Nephron progenitor cell (in vitro differentiated cells): ENCODE measurements at regions not wholly inside any gene's neighbourhood (a gene's known extent, or its start where the extent isn't known, plus 50 kb on each side); places are given as distances from the start of the nearest gene placed in this dataset.
"Not testable (repeated sequence)": the region's sequence is repeated elsewhere in the genome, so short reads cannot be mapped to it uniquely, and the experiment has no call there.

ENCODE experiments used
- DNase-seq: peaks from one replicate; pipeline ENCODE4 v3.0.0; 2021
- H3K27ac Mint-ChIP-seq: 2 replicates; pipeline ENCODE4 v1.8.0; 2021; ENCODE audit warnings: mild to moderate bottlenecking, moderate library complexity, mixed read lengths
- H3K27me3 Mint-ChIP-seq: 2 replicates; pipeline ENCODE4 v1.8.0; 2021; ENCODE audit warnings: mild to moderate bottlenecking, low read depth, mixed read lengths; ENCODE audit not compliant: poor library complexity
- H3K36me3 Mint-ChIP-seq: 2 replicates; pipeline ENCODE4 v1.8.0; 2021; ENCODE audit warnings: low read depth, mixed read lengths
- H3K4me1 Mint-ChIP-seq: 2 replicates; pipeline ENCODE4 v1.8.0; 2021; ENCODE audit warnings: mixed read lengths
- H3K4me3 Mint-ChIP-seq: 2 replicates; pipeline ENCODE4 v1.8.0; 2021; ENCODE audit warnings: mild to moderate bottlenecking, moderate library complexity, mixed read lengths
- H3K9me3 Mint-ChIP-seq: 2 replicates; pipeline ENCODE4 v1.8.0; 2021; ENCODE audit warnings: mild to moderate bottlenecking, moderate library complexity, mixed read lengths
- TF ChIP-seq, protein P1 (sequence below): fragments of 200-600 bp; sonication (generic); IDR thresholded peaks from 2 replicates; pipeline ENCODE4 v1.5.0; 2021; ENCODE audit warnings: antibody characterized with exemption

DNA sequence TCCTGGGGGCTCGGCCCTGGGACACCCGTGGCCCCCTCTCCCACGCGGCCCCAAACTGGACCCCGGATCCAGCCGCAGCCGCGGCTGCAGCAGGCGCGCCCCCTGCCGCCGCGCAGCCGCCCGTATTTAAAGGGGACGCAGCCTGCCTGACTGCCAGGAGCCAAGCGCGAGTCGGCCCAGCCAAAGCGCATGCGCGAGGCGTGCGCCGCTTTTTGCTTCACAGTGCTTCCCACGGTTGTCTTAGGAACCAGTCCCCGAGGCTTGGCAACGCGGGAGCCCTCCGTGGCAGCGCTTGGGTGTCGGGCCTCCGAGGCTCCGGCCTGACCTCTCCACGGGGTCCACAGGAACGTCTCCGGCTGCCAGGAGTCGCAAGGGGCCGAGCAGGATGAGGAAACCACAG lies 712.8 kb downstream of the KCNJ18 start:
- not testable (repeated sequence) for H3K4me1 Mint-ChIP-seq, H3K27ac Mint-ChIP-seq, H3K4me3 Mint-ChIP-seq, DNase-seq, H3K27me3 Mint-ChIP-seq, H3K36me3 Mint-ChIP-seq
- H3K9me3 Mint-ChIP-seq: peaks cover 17% of the 10 kb centered on the region

DNA sequence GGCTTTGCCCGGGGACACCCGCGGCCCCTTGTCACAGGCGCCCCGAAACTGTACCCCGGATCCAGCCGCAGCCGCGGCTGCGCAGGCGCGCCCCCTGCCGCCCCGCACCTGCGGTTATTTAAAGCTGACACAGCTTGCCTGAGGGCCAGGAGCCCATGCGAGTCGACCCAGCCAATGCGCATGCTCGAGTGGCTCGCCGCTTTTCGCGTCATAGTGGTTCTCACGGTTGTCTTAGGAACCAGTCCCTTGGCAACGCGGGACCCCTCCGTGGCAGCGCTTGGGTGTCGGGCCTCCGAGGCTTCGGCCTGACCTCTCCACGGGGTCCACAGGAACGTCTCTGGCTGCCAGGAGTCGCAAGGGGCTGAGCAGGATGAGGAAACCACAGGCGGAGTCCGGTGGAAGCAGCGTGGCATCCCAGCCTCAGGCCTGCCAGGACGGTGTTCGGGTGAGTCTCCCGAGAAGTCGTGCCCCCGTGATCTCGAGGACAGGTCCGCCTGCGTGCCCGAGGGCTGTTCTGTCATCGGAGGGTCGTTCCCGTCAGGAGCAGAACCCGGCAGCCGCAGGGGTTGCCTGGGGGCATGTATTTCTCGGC lies 716.9 kb downstream of the KCNJ18 start:
- Mint-ChIP-seq H3K9me3 (peaks cover 54% of the 10 kb centered on the region), H3K4me3 (no peak overlapping the region), H3K27ac (no peak overlapping the region), H3K36me3 (peaks cover 16% of the 10 kb centered on the region), H3K27me3 (peaks cover 8% of the 10 kb centered on the region), H3K4me1 (no peaks in the 10 kb centered on the region)
- TF ChIP-seq, protein P1, sequence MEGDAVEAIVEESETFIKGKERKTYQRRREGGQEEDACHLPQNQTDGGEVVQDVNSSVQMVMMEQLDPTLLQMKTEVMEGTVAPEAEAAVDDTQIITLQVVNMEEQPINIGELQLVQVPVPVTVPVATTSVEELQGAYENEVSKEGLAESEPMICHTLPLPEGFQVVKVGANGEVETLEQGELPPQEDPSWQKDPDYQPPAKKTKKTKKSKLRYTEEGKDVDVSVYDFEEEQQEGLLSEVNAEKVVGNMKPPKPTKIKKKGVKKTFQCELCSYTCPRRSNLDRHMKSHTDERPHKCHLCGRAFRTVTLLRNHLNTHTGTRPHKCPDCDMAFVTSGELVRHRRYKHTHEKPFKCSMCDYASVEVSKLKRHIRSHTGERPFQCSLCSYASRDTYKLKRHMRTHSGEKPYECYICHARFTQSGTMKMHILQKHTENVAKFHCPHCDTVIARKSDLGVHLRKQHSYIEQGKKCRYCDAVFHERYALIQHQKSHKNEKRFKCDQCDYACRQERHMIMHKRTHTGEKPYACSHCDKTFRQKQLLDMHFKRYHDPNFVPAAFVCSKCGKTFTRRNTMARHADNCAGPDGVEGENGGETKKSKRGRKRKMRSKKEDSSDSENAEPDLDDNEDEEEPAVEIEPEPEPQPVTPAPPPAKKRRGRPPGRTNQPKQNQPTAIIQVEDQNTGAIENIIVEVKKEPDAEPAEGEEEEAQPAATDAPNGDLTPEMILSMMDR: no peak
- DNase-seq: no peak

DNA sequence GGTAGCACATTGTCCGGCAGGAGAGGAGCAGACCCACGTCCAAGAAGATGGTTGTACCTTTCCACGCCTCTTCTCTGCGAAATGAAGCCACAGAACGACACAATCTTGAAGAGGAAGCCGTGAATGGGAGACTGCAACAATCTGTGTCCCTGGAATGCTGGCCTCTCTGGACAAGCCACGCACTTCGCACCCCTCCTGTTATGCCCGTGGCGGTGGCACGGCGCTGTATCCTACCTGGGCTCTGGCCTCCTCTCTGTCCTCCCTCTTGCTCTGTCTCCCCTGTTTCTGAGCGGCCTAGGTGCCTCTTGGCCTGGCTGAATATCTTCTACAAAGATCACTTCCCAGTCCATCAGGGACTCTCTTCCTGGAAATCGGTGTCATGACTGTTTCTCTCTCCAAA lies 717.8 kb downstream of the KCNJ18 start:
- peaks cover 8% of the 10 kb centered on the region for H3K27me3 Mint-ChIP-seq
- no peak for DNase-seq
- peaks cover 16% of the 10 kb centered on the region for H3K36me3 Mint-ChIP-seq
- no peak overlapping the region for H3K27ac Mint-ChIP-seq
- peaks cover 59% of the 10 kb centered on the region for H3K9me3 Mint-ChIP-seq
- TF ChIP-seq, protein P1: no peak
- no peaks in the 10 kb centered on the region for H3K4me1 Mint-ChIP-seq
- no peak overlapping the region for H3K4me3 Mint-ChIP-seq

DNA sequence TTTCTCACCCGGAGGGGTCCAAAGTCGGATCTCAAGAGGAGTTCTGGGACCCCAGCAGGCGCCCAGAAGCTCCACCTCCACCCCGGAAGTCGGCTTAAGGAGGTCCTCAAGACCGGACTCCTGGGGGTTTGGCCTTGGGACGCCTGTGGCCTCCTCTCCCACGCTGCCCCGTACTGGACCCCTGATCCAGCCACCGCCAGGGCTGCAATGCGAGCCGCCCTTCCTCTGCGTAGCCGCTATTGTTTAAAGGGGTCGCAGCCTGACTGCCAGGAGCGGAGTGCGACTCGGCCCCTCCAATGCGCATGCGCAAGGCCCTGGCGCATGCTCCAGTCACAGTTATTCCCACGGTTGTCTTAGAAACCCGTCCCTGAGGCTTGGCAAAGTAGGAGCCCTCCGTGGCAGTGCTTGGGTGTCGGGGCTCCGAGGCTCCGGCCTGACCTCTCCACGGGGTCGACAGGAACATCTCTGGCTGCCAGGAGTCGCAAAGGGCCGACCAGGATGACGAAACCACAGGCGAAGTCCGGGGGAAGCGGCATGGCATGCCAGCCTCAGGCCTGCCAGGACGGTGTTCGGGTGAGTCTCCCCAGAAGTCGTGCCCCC lies 719.0 kb downstream of the KCNJ18 start:
- peaks cover 16% of the 10 kb centered on the region for H3K36me3 Mint-ChIP-seq
- H3K27me3 Mint-ChIP-seq: peaks cover 8% of the 10 kb centered on the region
- H3K4me1 Mint-ChIP-seq: no peaks in the 10 kb centered on the region
- H3K27ac Mint-ChIP-seq: no peak overlapping the region
- DNase-seq: no peak
- TF ChIP-seq, protein P1: no peak
- H3K4me3 Mint-ChIP-seq: no peak overlapping the region
- H3K9me3 Mint-ChIP-seq: peaks cover 70% of the 10 kb centered on the region

DNA sequence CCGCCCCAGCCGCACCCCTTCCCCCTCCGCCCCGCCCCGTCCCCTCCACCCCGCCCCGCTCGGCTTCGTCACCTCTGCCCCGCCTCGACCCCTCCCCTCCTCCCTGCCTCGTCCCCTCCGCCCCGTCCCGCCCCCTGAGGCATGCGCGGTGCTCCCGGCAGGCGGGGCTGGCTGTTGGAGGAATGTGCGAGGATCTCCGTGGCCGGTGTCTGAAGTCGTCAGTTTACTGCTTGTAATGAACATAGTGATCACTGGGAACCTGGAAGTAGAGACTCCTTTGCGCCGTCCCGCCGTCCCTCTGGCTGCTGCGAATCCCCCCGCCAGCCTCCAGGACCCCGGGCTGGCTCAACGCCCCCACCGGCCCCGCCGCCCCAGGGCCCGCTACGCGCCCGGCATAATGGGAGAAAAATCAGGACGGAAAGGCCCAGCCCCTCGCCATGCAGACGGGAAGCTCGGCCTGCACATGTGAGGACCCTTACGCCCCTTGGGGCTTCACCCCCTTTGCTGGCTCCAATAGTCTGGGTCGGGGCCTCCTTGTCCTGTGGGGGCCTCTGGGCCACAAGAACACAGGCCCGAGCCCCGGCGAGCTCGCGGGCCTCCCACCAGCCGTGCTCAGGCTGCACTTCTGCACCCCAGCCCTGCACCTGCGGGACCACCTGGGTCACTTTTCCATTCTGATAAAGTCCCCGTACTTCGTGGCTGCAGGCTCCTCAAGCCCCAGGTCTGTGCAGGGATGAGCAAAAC lies 743.1 kb downstream of the KCNJ18 start:
- H3K36me3 Mint-ChIP-seq: peaks cover 6% of the 10 kb centered on the region
- no peak overlapping the region for H3K27ac Mint-ChIP-seq
- peaks cover 5% of the 10 kb centered on the region for H3K27me3 Mint-ChIP-seq
- DNase-seq: no peak
- H3K9me3 Mint-ChIP-seq: peaks cover 82% of the 10 kb centered on the region
- H3K4me3 Mint-ChIP-seq: no peak overlapping the region
- no peaks in the 10 kb centered on the region for H3K4me1 Mint-ChIP-seq
- TF ChIP-seq, protein P1: no peak

DNA sequence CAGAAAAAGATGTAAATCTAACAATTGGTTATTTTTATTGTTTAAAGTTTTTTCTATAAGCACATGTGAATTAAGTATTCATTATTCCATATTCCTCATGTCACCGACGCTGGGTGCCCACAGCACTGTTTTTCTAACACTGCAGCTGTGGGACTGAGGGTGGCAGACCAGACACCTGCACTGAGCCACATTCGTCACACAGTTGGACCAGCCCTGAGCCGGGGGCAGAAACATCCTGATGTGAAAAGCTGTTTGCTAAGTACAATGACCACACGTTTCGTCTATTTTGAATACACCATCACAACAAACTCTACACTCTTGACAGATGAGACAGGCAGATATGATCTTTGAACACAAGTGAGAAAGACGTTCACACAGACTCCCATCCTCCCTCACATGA lies 749.5 kb downstream of the KCNJ18 start:
- Mint-ChIP-seq H3K9me3 (peaks cover 74% of the 10 kb centered on the region), H3K4me3 (no peak overlapping the region), H3K27ac (no peak overlapping the region), H3K36me3 (peaks cover 6% of the 10 kb centered on the region), H3K4me1 (no peaks in the 10 kb centered on the region), H3K27me3 (peaks cover 2% of the 10 kb centered on the region)
- TF ChIP-seq, protein P1: no peak
- DNase-seq: no peak
